Mesendoderm (in vitro differentiated cells): ENCODE measurements at regions not wholly inside any gene's neighbourhood (a gene's known extent, or its start where the extent isn't known, plus 50 kb on each side); places are given as distances from the start of the nearest gene placed in this dataset.
"Not testable (repeated sequence)": the region's sequence is repeated elsewhere in the genome, so short reads cannot be mapped to it uniquely, and the experiment has no call there.

Source experiments
- DNase-seq: peaks from one replicate; pipeline ENCODE4 v3.0.0; 2013
- H2AK5ac ChIP-seq: 2 replicates; pipeline ENCODE4 v1.6.1; 2013; ENCODE audit warnings: low read length, inconsistent platforms
- H2BK120ac ChIP-seq: 2 replicates; pipeline ENCODE4 v1.6.1; 2013; ENCODE audit warnings: low read depth, mild to moderate bottlenecking, low read length, moderate library complexity, mixed read lengths
- H2BK15ac ChIP-seq: replicated peaks from 2 replicates; pipeline ENCODE4 v1.6.1; 2013; ENCODE audit warnings: low read depth, mild to moderate bottlenecking, moderate library complexity
- H2BK5ac ChIP-seq: 2 replicates; pipeline ENCODE4 v1.6.1; 2013; ENCODE audit warnings: low read length, inconsistent platforms
- H3K18ac ChIP-seq: 2 replicates; pipeline ENCODE4 v1.6.1; 2013; ENCODE audit warnings: mild to moderate bottlenecking, low read length, mixed read lengths
- H3K23ac ChIP-seq: one replicate; pipeline ENCODE4 v1.6.1; 2013; ENCODE audit warnings: low read length
- H3K27ac ChIP-seq: 2 replicates; pipeline ENCODE4 v1.5.1; 2013; ENCODE audit warnings: low read depth, mild to moderate bottlenecking, inconsistent platforms, low read length, moderate library complexity
- H3K27me3 ChIP-seq: 2 replicates; pipeline ENCODE4 v1.6.1; 2013; ENCODE audit warnings: low read length, control low read depth, mild to moderate bottlenecking, inconsistent platforms; ENCODE audit not compliant: insufficient read depth, poor library complexity
- H3K36me3 ChIP-seq: 2 replicates; pipeline ENCODE4 v1.6.1; 2013; ENCODE audit warnings: low read length, inconsistent platforms; ENCODE audit not compliant: control insufficient read depth, insufficient read depth
- H3K4ac ChIP-seq: one replicate; pipeline ENCODE4 v1.6.1; 2013; ENCODE audit warnings: low read depth, mild to moderate bottlenecking, low read length, moderate library complexity
- H3K4me1 ChIP-seq: 2 replicates; pipeline ENCODE4 v1.6.1; 2013; ENCODE audit warnings: low read depth, low read length, inconsistent platforms; ENCODE audit not compliant: control insufficient read depth
- H3K4me2 ChIP-seq: 2 replicates; pipeline ENCODE4 v1.6.1; 2013; ENCODE audit warnings: low read length
- H3K4me3 ChIP-seq: 2 replicates; pipeline ENCODE4 v1.5.1; 2013; ENCODE audit warnings: mild to moderate bottlenecking, low read length
- H3K56ac ChIP-seq: one replicate; pipeline ENCODE4 v1.6.1; 2013; ENCODE audit warnings: low read length
- H3K79me1 ChIP-seq: 2 replicates; pipeline ENCODE4 v1.6.1; 2013; ENCODE audit warnings: low read length, inconsistent platforms
- H3K79me2 ChIP-seq: 2 replicates; pipeline ENCODE4 v1.6.1; 2013; ENCODE audit warnings: mild to moderate bottlenecking, low read length; ENCODE audit not compliant: control insufficient read depth, insufficient read depth
- H3K9ac ChIP-seq: 2 replicates; pipeline ENCODE4 v1.6.1; 2013; ENCODE audit warnings: low read length, inconsistent platforms
- H4K5ac ChIP-seq: one replicate; pipeline ENCODE4 v1.6.1; 2013; ENCODE audit warnings: low read length
- H4K8ac ChIP-seq: one replicate; pipeline ENCODE4 v1.6.1; 2013; ENCODE audit warnings: low read depth, mild to moderate bottlenecking, control low read depth, low read length, moderate library complexity
- WGBS: extraction: QIAGEN DNeasy Blood & Tissue Kit; methylation state at CpG from one replicate; pipeline ENCODE4 v1.1.7; 2013; ENCODE audit warnings: low lambda C conversion rate, missing lambda C conversion rate; ENCODE audit not compliant: insufficient coverage; ENCODE audit errors: extremely low coverage; 5-methylcytosine and 5-hydroxymethylcytosine counted together

- H3K4me1 ChIP-seq, result no peaks in the 10 kb centered on the region
- no peak overlapping the region for H3K18ac ChIP-seq
- no peak overlapping the region for H4K5ac ChIP-seq
- no peak overlapping the region for H2AK5ac ChIP-seq
- no peak overlapping the region for H3K23ac ChIP-seq
- H3K56ac ChIP-seq, result no peak overlapping the region
- no peak overlapping the region for H3K27ac ChIP-seq
- H2BK5ac ChIP-seq, result no peak overlapping the region
- H3K36me3 ChIP-seq, result no peaks in the 10 kb centered on the region
- H3K79me1 ChIP-seq, result no peaks in the 10 kb centered on the region
- H3K27me3 ChIP-seq, result no peaks in the 10 kb centered on the region
- no peak for DNase-seq
- WGBS, result no CpG with 5 or more reads among the region's 2 CpGs
- no peak overlapping the region for H2BK120ac ChIP-seq
- H3K4ac ChIP-seq, result no peak overlapping the region
- no peak overlapping the region for H4K8ac ChIP-seq
- H3K4me3 ChIP-seq, result no peak overlapping the region
- no peak overlapping the region for H3K9ac ChIP-seq
- no peaks in the 10 kb centered on the region for H3K79me2 ChIP-seq
- no peak overlapping the region for H2BK15ac ChIP-seq
- no peak overlapping the region for H3K4me2 ChIP-seq
These were observed 880.2 kb upstream of the TMEFF2 start for GRCh38 chr2:193074933-193075332.

GRCh38 chr2:193072647-193073046, 877.9 kb upstream of the TMEFF2 start:
- H2AK5ac ChIP-seq, result no peak overlapping the region
- no peak overlapping the region for H2BK120ac ChIP-seq
- no CpG with 5 or more reads among the region's 3 CpGs for WGBS
- H3K79me2 ChIP-seq, result no peaks in the 10 kb centered on the region
- no peaks in the 10 kb centered on the region for H3K36me3 ChIP-seq
- H3K9ac ChIP-seq, result no peak overlapping the region
- H2BK5ac ChIP-seq, result no peak overlapping the region
- no peak overlapping the region for H3K23ac ChIP-seq
- no peak for DNase-seq
- H3K56ac ChIP-seq, result no peak overlapping the region
- no peak overlapping the region for H2BK15ac ChIP-seq
- no peaks in the 10 kb centered on the region for H3K27me3 ChIP-seq
- no peaks in the 10 kb centered on the region for H3K79me1 ChIP-seq
- H3K4me2 ChIP-seq, result no peak overlapping the region
- no peak overlapping the region for H3K4me3 ChIP-seq
- H3K4me1 ChIP-seq, result no peaks in the 10 kb centered on the region
- no peak overlapping the region for H4K8ac ChIP-seq
- H3K27ac ChIP-seq, result no peak overlapping the region
- no peak overlapping the region for H3K4ac ChIP-seq
- H3K18ac ChIP-seq, result no peak overlapping the region
- no peak overlapping the region for H4K5ac ChIP-seq

- H3K27ac ChIP-seq, H3K23ac ChIP-seq, H2BK15ac ChIP-seq, H3K4me3 ChIP-seq, H3K18ac ChIP-seq, H2BK120ac ChIP-seq, H3K9ac ChIP-seq, H3K4ac ChIP-seq, H3K36me3 ChIP-seq, H4K5ac ChIP-seq, H2AK5ac ChIP-seq, H4K8ac ChIP-seq, H3K4me1 ChIP-seq, H3K27me3 ChIP-seq, H2BK5ac ChIP-seq, H3K56ac ChIP-seq, H3K79me2 ChIP-seq, H3K4me2 ChIP-seq, H3K79me1 ChIP-seq: not testable (repeated sequence)
- DNase-seq, result peak; percentile 14
- no CpG with 5 or more reads among the region's 3 CpGs for WGBS
These were observed 830.8 kb upstream of the TMEFF2 start for GRCh38 chr2:193025556-193025955.

GRCh38 chr2:193024791-193025190, 830.1 kb upstream of the TMEFF2 start:
- no peak overlapping the region for H3K23ac ChIP-seq
- H3K56ac ChIP-seq, result no peak overlapping the region
- WGBS, result no CpG with 5 or more reads among the region's 1 CpG
- no peak overlapping the region for H4K8ac ChIP-seq
- no peak overlapping the region for H3K9ac ChIP-seq
- no peaks in the 10 kb centered on the region for H3K27me3 ChIP-seq
- no peaks in the 10 kb centered on the region for H3K79me1 ChIP-seq
- H2AK5ac ChIP-seq, result no peak overlapping the region
- H2BK120ac ChIP-seq, result no peak overlapping the region
- H2BK15ac ChIP-seq, result no peak overlapping the region
- no peak overlapping the region for H3K4me2 ChIP-seq
- no peak for DNase-seq
- no peak overlapping the region for H4K5ac ChIP-seq
- no peaks in the 10 kb centered on the region for H3K4me1 ChIP-seq
- no peak overlapping the region for H3K27ac ChIP-seq
- H3K79me2 ChIP-seq, result no peaks in the 10 kb centered on the region
- H3K36me3 ChIP-seq, result no peaks in the 10 kb centered on the region
- H3K18ac ChIP-seq, result no peak overlapping the region
- H2BK5ac ChIP-seq, result no peak overlapping the region
- no peak overlapping the region for H3K4me3 ChIP-seq
- H3K4ac ChIP-seq, result no peak overlapping the region

- Histone ChIP-seq H2BK120ac (no peak overlapping the region), H3K4me1 (no peaks in the 10 kb centered on the region), H3K36me3 (no peaks in the 10 kb centered on the region), H2BK5ac (no peak overlapping the region), H3K27me3 (no peaks in the 10 kb centered on the region), H2AK5ac (no peak overlapping the region), H2BK15ac (no peak overlapping the region), H3K4me3 (no peak overlapping the region), H3K4me2 (no peak overlapping the region), H3K23ac (no peak overlapping the region), H3K4ac (no peak overlapping the region), H3K79me2 (no peaks in the 10 kb centered on the region), H3K56ac (no peak overlapping the region), H4K5ac (no peak overlapping the region), H3K79me1 (no peaks in the 10 kb centered on the region), H4K8ac (no peak overlapping the region), H3K18ac (no peak overlapping the region), H3K9ac (no peak overlapping the region), H3K27ac (no peak overlapping the region)
- no peak for DNase-seq
- WGBS, result no CpG with 5 or more reads among the region's 1 CpG
These were observed 817.1 kb upstream of the TMEFF2 start for GRCh38 chr2:193011870-193012269.

- H3K56ac ChIP-seq, result no peak overlapping the region
- H2BK15ac ChIP-seq, result no peak overlapping the region
- H3K4me2 ChIP-seq, result no peak overlapping the region
- H3K27ac ChIP-seq, result no peak overlapping the region
- H3K18ac ChIP-seq, result no peak overlapping the region
- H3K27me3 ChIP-seq, result no peaks in the 10 kb centered on the region
- no peak overlapping the region for H4K8ac ChIP-seq
- no CpG with 5 or more reads among the region's 4 CpGs for WGBS
- H3K23ac ChIP-seq, result no peak overlapping the region
- H3K79me2 ChIP-seq, result no peaks in the 10 kb centered on the region
- no peak overlapping the region for H3K4ac ChIP-seq
- H3K79me1 ChIP-seq, result no peaks in the 10 kb centered on the region
- H2BK120ac ChIP-seq, result no peak overlapping the region
- no peak overlapping the region for H3K4me3 ChIP-seq
- no peak overlapping the region for H2AK5ac ChIP-seq
- DNase-seq, result no peak
- no peak overlapping the region for H4K5ac ChIP-seq
- H3K36me3 ChIP-seq, result no peaks in the 10 kb centered on the region
- no peak overlapping the region for H2BK5ac ChIP-seq
- H3K4me1 ChIP-seq, result no peaks in the 10 kb centered on the region
- H3K9ac ChIP-seq, result no peak overlapping the region
These were observed 798.3 kb upstream of the TMEFF2 start for GRCh38 chr2:192993059-192993458.
